ENCODE measurements at regions not wholly inside any gene's neighbourhood (a gene's known extent, or its start where the extent isn't known, plus 50 kb on each side); places are given as distances from the start of the nearest gene placed in this dataset.
"Not testable (repeated sequence)": the region's sequence is repeated elsewhere in the genome, so short reads cannot be mapped to it uniquely, and the experiment has no call there.

DNA sequence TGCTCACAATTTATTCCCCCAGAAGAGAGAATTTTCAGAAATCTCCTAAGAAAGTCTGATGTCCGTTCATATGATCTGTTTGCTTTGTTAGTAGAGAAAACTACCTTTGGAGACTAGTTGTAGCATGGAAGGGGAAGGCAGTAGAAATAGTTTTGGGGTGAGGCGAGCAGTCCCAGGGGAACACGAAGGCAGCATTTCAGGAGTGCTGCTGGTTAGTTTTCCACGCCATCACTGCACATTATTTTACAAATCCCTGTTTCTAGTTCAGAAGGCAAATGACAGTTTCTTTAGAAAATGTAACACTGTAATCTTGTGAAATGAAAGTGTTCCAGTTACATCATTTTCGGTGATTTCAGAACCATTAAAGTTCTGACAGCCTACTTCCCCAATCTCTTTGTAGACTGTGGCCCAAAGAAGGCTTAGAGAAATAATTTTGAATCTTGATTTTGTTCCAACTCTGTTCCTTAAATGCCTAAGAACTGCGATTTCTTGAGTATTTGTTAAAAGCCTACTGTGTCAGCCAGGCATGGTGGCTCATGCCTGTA lies 123.8 kb downstream of the LAT start:
- DNase-seq (ENCODE audit: low read depth) = not testable (repeated sequence)

DNA sequence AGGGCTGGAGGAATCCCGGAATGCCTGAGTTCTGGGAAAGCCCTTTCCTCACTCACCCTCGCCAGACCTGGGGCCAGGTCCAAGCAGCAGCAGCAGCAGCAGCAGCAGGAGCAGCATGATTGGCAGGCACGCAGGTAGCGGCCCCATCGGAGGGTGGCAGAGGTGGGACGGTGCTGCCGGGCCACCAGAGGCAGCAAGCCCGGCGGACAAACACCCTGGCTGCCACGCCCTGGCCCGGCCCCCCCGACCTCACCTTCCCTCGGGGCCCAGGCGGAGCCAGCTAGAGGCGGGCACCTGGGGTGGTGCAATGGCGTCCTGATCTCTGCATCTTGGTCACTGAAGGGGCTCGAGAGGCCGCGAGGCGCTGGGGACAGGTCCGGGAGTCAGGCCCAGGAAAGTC lies 122.4 kb downstream of the LAT start:
- DNase-seq (ENCODE audit: low read depth) = no peak

GRCh38 chr16:29106259-29106908 lies 121.5 kb downstream of the LAT start:
- not testable (repeated sequence) for DNase-seq (ENCODE audit: low read depth)

DNA sequence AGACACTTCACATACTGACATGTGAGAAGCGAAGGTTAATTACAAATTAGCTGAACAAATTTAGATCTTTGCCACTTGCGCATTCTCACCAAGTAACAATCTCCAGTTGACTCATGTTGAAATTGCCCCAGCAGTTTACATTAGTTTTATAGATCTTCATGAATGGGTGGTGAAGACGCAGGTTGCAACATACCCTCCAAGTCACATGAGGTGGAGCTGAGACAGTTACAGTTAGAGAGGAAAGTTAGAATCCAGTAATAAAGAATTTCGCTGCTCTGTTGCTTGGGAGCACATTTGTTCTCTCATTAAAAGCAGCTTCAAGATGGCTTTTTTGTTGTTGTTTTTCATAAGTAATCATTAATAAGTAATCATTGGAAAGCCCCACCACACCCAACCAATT lies 119.7 kb downstream of the LAT start:
- not testable (repeated sequence) for DNase-seq (ENCODE audit: low read depth)

DNA sequence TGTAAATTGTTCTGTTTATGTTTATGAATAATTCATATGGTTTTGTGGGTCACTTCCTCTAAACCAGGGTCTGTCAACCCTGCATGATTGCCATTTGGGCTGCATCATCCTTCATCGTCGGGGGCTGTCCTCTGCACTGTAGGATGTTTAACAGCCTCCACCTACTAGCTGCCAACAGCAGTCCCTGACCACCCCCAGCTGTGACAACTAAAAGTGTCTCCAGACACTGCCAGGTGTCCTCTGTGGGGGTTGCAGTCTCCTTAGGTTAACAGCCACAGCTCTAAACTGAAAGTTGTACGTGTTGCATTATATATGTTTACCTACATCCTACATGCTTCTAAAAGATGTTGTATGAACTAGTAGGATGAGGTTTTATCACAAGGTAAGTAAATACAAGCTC lies 113.1 kb downstream of the LAT start:
- not testable (repeated sequence) for DNase-seq (ENCODE audit: low read depth)

DNA sequence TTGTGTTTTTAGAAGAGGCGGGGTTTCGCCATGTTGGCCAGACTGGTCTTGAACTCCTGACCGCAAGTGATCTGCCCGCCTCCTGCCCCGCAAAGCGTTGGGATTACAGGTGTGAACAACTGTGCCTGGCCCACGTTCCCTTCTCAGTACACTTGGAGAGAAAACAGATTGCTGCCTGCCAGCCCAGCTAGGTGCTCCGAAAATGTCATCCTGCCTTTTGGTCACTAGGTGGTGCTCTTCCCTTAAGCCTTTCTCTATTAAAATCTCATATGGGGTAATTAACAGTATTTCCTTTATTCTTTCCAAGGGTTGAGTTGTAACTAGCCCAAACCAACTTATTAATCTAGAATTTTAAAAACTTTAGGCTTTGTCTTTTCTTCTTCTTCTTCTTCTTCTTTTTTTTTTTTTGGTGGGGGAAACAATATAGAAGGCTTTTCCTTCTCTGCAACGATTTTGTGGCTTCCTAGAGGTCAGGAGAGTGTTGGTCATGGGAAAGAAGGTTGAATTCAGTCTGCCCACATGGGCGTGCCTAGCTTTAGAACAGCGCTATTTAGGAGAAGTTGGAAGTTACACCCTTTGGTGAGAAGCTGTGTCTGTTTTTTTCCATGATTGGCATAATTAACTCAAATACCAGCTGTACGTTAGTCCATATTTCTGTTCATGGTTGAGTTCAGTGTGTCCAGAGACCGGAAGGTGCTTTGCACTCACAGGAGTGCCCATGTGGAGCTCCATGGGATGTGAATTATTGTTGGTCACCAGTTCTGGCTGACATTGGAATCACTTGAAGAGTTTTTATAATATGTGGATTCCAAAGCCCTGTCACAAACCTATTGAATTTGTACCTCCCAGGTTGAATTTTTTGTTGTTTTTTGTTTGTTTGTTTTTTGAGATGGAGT lies 110.1 kb downstream of the LAT start:
- DNase-seq (ENCODE audit: low read depth) = not testable (repeated sequence)

DNA sequence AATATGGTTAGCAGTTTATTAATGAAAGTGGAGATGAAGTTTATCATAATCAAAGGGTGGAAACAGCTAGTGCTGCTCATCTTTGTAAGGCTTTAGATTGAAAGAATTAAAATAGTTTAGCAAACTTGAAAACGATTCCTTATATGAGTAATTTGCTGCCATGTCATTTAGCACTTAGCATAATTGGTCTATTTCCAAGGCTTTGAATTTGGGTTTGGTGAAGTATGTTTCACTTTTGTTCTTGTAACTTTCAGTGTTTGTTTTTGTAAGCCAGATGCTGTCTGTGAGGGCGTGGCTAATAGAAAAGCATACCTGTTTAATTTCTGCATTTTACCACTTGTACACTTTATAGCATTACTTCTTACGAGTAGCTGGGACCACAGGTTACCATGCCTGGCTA lies 109.5 kb downstream of the LAT start:
- not testable (repeated sequence) for DNase-seq (ENCODE audit: low read depth)

DNA sequence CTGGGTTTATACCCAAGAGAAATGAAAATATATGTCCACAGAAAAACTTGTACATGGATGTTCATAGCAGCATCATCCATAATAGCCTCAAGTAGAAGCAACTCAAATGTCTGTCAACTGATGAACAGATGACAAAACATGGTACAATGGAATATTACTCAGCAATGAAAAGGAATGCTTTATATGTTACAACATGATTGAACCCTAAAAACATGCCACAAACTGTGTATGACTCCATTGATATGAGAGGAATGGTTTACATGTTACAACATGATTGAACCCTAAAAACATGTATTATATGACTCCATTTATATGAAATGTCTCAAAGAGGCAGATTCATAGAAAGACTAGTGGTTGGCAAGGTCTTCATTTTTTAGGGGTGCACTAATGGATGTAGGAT lies 104.8 kb downstream of the LAT start:
- DNase-seq (ENCODE audit: low read depth) = not testable (repeated sequence)

DNA sequence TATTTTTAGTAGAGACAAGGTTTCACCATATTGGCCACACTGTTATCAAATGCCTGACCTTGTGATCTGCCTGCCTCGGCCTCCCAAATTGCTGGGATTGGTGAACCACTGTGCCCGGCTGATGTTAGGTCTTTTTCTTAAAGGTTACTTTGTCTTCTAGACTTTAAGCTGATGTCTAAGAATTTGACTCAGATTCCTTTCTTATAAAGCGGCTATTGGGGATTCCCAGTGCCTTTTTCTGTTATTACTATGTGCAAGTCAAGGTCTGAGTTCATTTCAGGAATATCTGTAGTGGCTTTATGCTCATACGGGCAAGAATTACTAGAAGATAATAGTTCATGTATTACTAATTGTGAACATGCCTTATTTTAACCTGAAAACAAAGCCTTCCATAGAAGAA lies 102.8 kb downstream of the LAT start:
- DNase-seq (ENCODE audit: low read depth) = not testable (repeated sequence)

GRCh38 chr16:29081829-29082639 lies 97.2 kb downstream of the LAT start:
- peak; percentile 9 for DNase-seq (ENCODE audit: low read depth)

GRCh38 chr16:29074554-29075402 lies 89.9 kb downstream of the LAT start:
- peak; percentile 6 for DNase-seq (ENCODE audit: low read depth)

DNA sequence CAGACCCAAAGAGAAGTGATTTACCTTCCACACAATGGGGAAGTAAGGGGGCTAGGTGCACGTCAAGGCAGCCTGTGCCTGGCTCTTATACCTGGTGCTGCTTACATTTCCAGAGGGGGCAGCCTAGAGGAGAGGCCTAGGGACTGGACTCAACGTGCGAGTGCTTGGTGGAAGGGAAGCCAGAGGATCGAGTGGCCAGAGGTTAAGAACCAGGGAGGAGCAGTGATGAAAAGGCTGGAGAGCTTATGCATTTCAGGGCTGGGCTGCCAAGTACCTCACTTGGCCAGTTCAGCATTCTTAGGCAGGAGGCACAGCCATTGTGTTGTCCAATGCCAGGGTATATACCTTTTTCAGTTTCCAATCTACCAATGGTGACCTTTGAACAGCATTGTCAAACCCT lies 77.4 kb downstream of the LAT start:
- DNase-seq (ENCODE audit: low read depth) = not testable (repeated sequence)

GRCh38 chr16:29061467-29061921 lies 76.6 kb downstream of the LAT start:
- not testable (repeated sequence) for DNase-seq (ENCODE audit: low read depth)

DNA sequence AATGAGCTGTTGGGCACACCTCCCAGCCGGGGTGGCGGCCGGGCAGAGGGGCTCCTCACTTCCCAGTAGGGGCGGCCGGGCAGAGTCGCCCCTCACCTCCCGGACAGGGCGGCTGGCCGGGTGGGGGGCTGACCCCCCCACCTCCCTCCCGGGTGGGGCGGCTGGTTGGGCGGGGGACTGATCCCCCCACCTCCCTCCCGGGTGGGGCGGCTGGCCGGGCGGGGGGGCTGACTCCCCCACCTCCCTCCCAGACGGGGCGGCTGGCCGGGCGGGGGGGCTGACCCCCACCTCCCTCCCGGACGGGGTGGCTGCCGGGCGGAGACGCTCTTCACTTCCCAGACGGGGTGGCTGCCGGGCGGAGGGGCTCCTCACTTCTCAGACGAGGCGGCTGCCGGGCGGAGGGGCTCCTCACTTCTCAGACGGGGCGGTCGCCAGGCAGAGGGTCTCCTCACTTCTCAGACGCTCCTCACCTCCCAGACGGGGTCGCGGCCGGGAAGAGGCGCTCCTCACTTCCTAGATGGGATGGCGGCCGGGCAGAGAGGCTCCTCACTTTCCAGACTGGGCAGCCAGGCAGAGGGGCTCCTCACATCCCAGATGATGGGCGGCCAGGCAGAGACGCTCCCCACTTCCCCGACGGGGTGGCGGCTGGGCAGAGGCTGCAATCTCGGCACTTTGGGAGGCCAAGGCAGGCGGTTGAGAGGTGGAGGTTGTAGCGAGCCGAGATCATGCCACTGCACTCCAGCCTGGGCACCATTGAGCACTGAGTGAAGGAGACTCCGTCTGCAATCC lies 75.4 kb downstream of the LAT start:
- not testable (repeated sequence) for DNase-seq (ENCODE audit: low read depth)

- DNase-seq (ENCODE audit: low read depth) = not testable (repeated sequence)
Observed at GRCh38 chr16:29059575-29059974, 74.7 kb downstream of the LAT start.
